HT-29 (cell line): ENCODE measurements at regions not wholly inside any gene's neighbourhood (a gene's known extent, or its start where the extent isn't known, plus 50 kb on each side); places are given as distances from the start of the nearest gene placed in this dataset.

Experiments used
- DNase-seq: peaks from one replicate; pipeline ENCODE4 v3.0.0-alpha.2; 2015; ENCODE audit warnings: low spot score

DNA sequence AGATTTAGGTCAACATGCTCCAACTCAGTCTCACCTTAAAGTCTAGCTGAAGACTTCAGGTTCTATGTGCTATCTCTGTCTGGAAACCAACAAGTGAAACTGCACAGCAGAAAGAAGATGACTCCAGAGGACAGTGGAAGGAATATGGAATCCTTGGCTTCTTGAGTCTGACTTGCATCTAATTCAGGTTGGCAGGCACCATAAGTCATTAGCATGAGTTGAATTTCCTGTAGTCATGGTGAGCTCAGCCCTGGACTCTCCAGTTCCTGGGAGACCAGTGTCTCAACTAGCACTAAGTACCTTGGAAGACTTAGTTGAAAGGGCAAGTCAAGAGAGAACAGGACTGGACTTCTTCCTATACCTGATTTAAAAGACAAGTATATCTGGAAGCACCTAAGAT, 129.7 kb downstream of the DTWD1 start:
- no peak for DNase-seq

DNA sequence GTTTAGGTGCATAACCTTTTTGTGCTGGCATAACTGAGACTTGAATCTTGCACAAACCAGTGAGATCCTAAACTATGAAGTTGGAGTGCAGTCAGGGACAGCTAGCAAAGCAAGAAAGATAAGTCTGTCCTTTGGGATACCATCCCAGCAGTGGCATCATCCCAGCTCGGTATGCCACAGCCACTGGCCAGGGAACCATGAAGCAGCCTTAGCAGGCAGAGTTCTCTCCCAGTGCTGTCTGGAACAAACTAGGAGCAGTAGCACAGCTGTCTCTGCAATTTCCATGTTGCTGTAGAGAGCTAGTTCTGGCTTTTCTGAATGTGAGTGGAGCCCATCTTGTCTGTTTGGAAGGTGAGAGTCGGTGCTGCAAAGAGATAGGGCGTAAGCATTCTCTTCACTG, 130.3 kb downstream of the DTWD1 start:
- no peak for DNase-seq

DNA sequence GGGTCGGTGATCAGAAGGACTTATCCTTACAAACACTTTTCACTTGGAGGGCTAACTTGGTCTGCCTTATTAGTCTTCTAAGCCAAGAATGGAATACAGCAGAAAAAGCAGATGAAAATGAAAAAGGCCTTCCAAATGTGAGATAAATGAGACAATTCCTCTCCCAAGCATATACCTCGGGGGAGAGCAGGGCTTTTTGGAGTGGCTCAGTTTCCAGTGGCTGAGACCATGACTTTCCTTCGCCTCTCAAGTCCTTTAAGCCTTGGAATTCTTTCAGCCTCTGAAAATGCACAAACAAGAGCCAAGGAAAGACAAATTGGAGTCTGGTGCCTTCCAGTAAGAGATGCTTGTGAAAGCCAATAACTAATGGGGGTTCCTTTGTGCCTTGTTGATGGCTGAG, 130.9 kb downstream of the DTWD1 start:
- no peak for DNase-seq

DNA sequence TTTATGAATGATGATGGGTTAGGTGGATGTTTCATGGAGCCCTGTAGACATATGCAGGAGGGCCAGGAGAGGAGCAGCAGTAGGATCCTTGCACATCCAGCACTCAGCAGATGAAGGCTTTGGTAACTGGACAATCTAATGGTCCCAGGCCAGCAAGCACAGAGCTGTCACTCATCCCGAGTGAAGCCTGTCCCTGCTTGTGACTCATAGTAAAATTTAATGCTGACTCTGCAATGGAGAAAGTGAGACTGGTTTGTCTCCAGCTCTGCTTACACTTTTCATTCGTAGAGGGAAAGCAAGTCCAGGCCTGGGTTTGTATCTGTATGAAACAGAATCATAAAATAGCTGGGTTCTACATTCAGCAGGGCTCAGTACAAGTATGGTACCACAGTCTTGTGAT, 131.7 kb downstream of the DTWD1 start:
- DNase-seq, result no peak

DNA sequence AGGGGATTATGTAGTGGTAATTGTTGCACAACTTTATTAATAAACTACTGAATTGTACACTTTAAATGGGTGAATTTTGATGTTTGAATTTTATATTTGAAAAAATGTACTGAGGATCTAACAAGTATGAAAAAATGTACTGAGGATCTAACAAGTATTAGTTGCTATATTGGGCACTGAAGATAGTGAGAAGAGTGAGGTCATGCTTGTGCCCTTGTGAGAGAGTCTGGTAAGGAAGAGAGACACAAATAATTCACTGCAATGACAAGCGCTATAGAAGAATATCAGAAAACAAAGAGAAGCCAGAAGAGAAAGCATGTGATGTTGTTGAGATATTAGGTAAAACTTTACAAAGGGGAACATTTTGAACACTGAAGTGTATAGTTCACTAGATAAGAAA, 137.6 kb downstream of the DTWD1 start:
- DNase-seq, result no peak

DNA sequence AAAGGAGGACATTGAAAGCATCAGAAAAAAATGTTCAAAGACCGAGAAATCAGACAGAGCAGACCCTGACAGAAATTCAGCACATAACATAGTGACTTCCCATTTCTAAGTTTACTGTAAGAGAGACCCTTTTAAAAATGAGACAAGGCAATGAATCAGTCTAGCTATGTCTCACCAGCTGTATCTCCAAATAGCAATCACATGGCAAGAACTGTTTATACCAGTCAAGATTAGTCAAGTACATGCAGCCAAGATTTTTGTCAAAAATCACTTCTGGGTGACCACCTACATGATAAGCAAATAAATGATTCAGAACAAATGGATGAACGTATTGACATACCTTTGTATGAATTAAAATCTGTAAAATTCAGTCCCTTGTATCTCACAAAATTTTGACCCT, 138.0 kb downstream of the DTWD1 start:
- no peak for DNase-seq

DNA sequence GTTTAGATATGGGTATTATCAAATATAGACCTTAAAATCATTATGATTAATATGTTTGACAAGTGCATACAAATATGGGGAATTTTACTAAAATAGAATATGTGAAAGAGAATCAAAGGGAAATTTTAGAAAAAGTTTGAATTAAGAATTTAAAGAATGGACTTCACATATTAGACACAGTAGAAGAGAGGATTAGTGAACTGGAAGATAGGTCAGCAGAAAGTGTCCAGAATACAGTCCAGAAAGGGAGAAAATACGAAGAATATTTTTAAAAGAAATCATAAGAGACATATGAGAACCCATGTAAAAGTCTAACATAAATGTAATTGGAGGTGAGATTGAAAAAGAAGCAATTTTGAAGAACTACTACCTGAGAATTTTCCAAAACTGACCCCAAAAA, 139.9 kb downstream of the DTWD1 start:
- no peak for DNase-seq

DNA sequence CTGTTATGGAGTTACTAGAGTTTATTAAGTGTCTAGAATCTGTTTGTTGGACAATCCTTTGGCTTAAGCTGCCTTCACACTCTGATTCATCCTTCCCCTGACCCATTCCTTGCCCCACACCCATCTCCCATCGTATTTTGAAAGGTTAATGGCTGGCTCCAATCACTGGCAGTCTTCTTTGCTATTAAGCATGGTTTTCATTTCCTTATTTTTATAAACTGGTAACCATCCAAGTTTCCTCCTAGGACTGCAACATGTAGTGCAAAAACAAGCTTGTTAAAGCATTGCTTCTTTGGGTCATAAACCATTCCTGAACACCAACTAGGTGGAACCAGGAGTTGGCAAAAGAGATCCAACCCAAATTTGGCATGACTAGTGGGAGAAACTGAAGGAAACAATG, 148.4 kb downstream of the DTWD1 start:
- no peak for DNase-seq

DNA sequence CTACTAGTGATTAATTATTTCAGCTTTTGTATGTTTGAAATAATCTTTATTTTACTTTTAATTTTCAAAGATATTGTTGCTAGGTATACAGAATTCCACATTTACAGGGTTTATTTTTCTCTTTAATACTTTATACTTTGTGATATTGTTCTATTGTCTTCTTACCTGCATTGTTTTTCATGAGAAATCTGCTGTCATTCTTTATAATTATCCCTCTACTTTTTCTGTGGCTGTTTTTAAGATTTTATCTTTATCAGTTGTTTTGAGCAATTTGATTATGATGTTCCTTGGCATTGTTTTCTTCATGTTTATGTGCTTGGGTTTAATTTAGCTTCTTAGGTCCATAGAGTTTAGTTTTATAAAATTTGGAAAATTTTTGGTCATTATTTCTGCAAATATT, 168.6 kb downstream of the DTWD1 start:
- no peak for DNase-seq

DNA sequence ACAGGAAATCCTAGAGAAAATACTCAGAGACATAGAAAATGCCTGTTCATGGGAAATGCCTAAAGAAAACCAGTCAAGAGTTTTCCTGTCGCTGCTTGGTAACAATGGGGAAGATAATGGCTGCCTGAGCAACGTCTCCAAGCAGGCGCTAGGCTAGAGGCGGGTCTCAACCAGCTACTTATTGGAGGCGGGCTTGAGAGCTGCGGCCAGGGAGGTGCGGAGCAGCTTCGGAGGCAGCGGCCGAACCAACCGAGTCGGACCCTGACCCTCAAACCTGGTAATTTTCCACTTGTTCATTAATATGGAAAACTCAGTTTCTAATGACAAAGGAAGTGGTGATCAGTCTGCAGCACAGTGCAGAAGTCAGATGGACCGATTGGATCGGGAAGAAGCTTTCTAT, 173.1 kb downstream of the DTWD1 start:
- no peak for DNase-seq

DNA sequence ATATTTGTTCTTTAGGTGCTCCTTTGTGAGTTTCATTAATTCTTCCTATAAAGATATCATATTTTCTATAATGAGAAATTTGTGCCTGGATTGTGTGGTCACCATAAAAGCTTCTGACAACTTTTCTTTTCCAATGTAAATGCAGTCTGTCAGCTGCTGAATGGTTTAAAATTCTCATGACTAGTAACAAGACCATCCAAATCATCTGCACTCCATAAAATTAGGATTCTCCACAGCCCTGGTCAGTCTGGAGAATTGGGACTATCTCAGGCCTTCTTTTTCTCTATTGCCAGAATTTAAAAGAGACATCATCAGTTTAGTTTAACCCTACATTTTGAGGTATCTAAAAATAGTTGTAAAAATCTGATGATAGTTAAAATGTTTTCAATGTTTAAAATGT, 180.9 kb downstream of the DTWD1 start:
- DNase-seq, result no peak
